Activated CD8-positive, alpha-beta T cell treated with anti-CD3 and anti-CD28 coated beads, Interleukin-2, amount 10 ng/mL, durations not matched to agents 7 days and 5 days (primary cell): ENCODE measurements at regions not wholly inside any gene's neighbourhood (a gene's known extent, or its start where the extent isn't known, plus 50 kb on each side); places are given as distances from the start of the nearest gene placed in this dataset.

Experiments
- ATAC-seq: fragments of 150-1000 bp; cut with Tn5 transposase; one replicate; pipeline ENCODE4 v1.10.0; 2021; ENCODE audit warnings: moderate library complexity
- CTCF ChIA-PET: fragments of 350-600 bp; sonication (Branson Sonifier 250); formaldehyde crosslinking; loops from one replicate; lab custom pipeline; 2021; ENCODE audit warnings: antibody characterized with exemption; lab: Charles Lee
- POLR2A ChIA-PET: fragments of 350-600 bp; sonication (Branson Sonifier 250); formaldehyde crosslinking; loops from one replicate; lab custom pipeline; 2021; ENCODE audit warnings: antibody characterized with exemption; lab: Charles Lee
- DNase-seq: peaks from one replicate; pipeline ENCODE4 v3.0.0-alpha.2; 2020
- H3K27ac Mint-ChIP-seq: one replicate; pipeline ENCODE4 v1.8.0; 2021; ENCODE audit warnings: mild to moderate bottlenecking, mixed read lengths
- H3K27me3 Mint-ChIP-seq: one replicate; pipeline ENCODE4 v1.8.0; 2021; ENCODE audit warnings: low read depth, mixed read lengths
- H3K36me3 Mint-ChIP-seq: one replicate; pipeline ENCODE4 v1.8.0; 2021; ENCODE audit warnings: low read depth, mixed read lengths
- H3K4me1 Mint-ChIP-seq: one replicate; pipeline ENCODE4 v1.8.0; 2021; ENCODE audit warnings: low read depth, mixed read lengths
- H3K4me3 Mint-ChIP-seq: one replicate; pipeline ENCODE4 v1.8.0; 2021; ENCODE audit warnings: mild to moderate bottlenecking, mixed read lengths
- H3K9me3 Mint-ChIP-seq: one replicate; pipeline ENCODE4 v1.8.0; 2022; ENCODE audit warnings: mixed read lengths; ENCODE audit not compliant: insufficient read depth

DNA sequence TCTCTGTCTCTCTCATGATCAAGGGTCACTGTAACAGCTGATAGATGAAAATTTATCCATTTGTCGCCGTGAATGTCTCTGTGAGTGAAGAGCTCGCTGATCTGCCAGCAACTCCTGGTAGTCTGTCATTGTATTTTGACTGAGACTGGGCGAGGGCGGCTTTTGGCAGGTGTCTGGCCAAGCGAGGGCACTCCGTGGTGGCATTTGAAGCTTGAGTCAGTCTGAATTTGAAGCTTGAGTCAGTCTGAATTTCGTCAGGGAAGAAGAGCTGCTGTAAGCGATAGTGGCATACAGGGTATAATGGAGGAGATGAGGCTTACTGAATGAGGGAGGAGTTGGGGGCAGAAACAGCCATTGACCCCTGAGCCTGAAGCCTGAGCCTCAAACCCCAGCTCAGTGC lies 56.8 kb upstream of the FAM181A start:
- ATAC-seq (no peak), DNase-seq (no peak)
- ChIA-PET POLR2A (no interaction called here), CTCF (no interaction called here)
- Mint-ChIP-seq H3K36me3 (no peaks in the 10 kb centered on the region), H3K4me1 (no peaks in the 10 kb centered on the region), H3K27me3 (peaks cover 13% of the 10 kb centered on the region), H3K9me3 (no peaks in the 10 kb centered on the region), H3K27ac (no peak overlapping the region), H3K4me3 (no peak overlapping the region)

DNA sequence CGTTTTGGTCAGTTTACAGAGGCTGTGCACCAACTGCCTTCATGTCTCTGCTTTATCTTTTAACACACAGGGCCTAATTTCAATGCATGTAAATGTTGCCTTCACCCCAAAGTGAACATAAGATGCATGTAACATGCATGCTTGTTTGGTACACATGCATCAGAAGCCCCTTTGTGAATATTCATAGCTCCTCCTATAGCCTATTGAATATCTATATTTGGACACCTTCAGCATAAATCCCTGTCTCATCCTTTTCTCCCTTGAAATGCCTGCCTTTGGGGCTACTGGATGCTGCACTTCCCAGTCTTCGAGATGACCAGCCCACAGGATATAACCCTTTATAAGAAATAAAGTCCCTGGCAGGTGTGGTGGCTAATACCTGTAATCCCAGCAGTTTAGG lies 57.7 kb upstream of the FAM181A start:
- H3K4me3 Mint-ChIP-seq, result no peak overlapping the region
- ATAC-seq (no peak), DNase-seq (no peak)
- H3K9me3 Mint-ChIP-seq, result no peaks in the 10 kb centered on the region
- H3K27me3 Mint-ChIP-seq, result peaks cover 13% of the 10 kb centered on the region
- H3K27ac Mint-ChIP-seq, result no peak overlapping the region
- no peaks in the 10 kb centered on the region for H3K36me3 Mint-ChIP-seq
- ChIA-PET POLR2A (no interaction called here), CTCF (no interaction called here)
- H3K4me1 Mint-ChIP-seq, result no peaks in the 10 kb centered on the region

DNA sequence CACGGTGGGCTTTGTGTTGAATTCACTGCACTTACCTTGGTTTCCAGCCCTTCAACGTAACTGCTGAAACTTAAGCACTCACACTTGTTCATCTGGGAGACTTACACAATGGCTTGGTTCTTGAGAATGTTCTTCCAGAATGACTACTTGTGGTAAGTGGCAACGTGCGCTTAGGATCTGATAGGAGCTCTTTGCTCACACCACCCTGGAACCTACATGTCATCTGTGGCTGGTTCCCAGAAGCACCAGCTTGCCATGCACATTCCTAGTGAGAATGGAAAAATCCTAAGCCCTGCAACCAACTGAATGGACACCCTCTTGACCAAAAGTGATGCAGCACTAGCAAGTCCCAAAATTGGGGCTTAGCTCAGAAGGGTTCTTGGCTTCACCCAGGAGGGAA lies 59.0 kb upstream of the FAM181A start:
- H3K27me3 Mint-ChIP-seq, result peaks cover 16% of the 10 kb centered on the region
- ChIA-PET POLR2A (no interaction called here), CTCF (no interaction called here)
- H3K4me1 Mint-ChIP-seq, result no peaks in the 10 kb centered on the region
- no peak overlapping the region for H3K27ac Mint-ChIP-seq
- H3K36me3 Mint-ChIP-seq, result no peaks in the 10 kb centered on the region
- DNase-seq, result no peak
- no peaks in the 10 kb centered on the region for H3K9me3 Mint-ChIP-seq
- H3K4me3 Mint-ChIP-seq, result no peak overlapping the region
- ATAC-seq, result no peak

DNA sequence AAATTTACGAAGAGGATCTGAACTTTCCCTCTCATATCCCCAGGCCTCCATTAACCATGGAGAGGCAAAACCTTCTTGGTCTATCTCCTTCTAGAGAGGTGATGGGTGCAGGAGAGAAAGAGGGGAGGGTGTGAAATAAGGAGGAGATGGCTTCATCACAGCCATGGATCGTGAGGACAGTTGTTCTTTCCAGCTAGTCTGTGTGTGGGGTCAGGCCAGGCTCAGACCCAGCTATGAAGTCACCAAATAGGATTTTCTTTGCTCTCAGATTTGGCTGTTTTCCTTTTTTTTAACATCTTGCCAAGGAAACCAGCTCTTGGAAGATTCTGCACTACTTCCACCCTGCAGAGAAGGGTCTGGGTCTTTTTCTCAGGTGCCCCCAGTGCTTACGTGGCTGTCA lies 64.9 kb upstream of the FAM181A start:
- Mint-ChIP-seq H3K27ac (no peak overlapping the region), H3K9me3 (no peaks in the 10 kb centered on the region), H3K36me3 (no peaks in the 10 kb centered on the region), H3K4me3 (no peak overlapping the region), H3K4me1 (no peaks in the 10 kb centered on the region), H3K27me3 (peaks cover 17% of the 10 kb centered on the region)
- DNase-seq (no peak), ATAC-seq (no peak)
- CTCF ChIA-PET, result no interaction called here
- POLR2A ChIA-PET, result interaction anchor here (1.1 kb wide), 1 partner anchor 28 kb away, joined by 3 read pairs; no protein-coding TSS in a partner anchor

DNA sequence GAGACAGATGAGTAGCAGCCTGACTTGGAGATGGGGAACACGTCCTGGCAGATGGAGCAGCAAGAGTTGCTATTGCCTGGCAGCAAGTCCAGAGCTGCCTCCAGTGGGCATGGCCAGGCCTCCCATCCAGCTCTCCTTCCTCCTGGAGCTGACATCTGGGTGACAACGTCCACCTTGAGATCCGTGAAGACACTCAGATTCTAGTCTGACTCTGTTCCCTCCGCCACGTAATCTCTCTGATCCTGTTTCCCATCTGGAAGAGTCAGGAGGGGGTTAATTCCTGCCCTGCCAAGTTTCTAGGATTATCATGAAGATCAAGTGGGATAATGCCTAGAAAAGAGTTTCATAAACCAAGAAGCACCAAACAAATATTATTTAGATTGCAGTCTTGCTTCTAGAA lies 65.3 kb upstream of the FAM181A start:
- no peaks in the 10 kb centered on the region for H3K36me3 Mint-ChIP-seq

DNA sequence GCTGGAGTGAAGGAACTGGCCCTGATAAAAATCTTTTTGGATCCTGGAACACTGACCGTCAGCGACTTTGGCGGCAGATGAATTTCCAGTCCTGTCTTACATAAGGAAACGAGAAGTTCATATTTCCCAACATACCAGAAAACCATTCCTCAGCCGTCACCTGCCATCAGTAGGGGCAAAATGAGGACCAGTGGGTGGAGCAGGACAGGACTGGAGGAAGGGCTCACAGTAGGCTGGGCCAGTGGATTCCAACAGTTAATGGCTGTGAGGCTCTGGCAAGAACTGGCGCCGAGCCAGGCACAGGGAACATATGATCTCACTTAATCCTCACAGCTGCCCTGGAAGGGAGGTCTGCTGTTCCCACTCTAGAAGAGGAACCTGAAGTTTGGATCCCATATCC lies 67.2 kb upstream of the FAM181A start:
- Mint-ChIP-seq H3K27me3 (peaks cover 10% of the 10 kb centered on the region), H3K4me3 (no peak overlapping the region), H3K27ac (no peak overlapping the region), H3K36me3 (no peaks in the 10 kb centered on the region), H3K9me3 (no peaks in the 10 kb centered on the region), H3K4me1 (no peaks in the 10 kb centered on the region)
- DNase-seq (no peak), ATAC-seq (no peak)
- CTCF ChIA-PET, result no interaction called here
- POLR2A ChIA-PET, result no interaction called here

More for the DNA sequence above, 65.3 kb upstream of the FAM181A start:
- DNase-seq (no peak), ATAC-seq (no peak)
- ChIA-PET CTCF (no interaction called here), POLR2A (no interaction called here)
- H3K27ac Mint-ChIP-seq, result no peak overlapping the region
- H3K9me3 Mint-ChIP-seq, result no peaks in the 10 kb centered on the region
- no peak overlapping the region for H3K4me3 Mint-ChIP-seq
- peaks cover 17% of the 10 kb centered on the region for H3K27me3 Mint-ChIP-seq
- H3K4me1 Mint-ChIP-seq, result no peaks in the 10 kb centered on the region

DNA sequence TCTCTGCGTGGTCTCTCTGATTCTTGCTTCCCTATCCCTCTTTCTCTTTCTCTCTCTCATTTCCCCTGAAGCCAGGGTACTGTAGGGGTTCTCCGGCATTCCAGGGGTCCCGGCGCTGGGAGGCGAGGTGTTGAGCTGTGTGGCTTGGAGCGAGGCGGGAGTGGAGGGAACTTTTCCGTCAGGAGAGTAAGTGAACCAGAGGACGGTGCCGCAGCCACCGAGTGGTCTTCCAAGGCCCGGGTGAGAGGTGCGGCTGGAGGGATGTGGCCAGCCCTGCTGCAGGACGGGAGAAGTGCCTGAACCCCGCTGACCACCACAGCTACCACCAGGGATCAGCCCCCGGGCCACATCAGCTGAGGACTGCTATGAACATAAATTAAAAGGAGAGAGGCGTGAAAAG lies 68.2 kb upstream of the FAM181A start:
- Mint-ChIP-seq H3K9me3 (no peaks in the 10 kb centered on the region), H3K27me3 (peaks cover 8% of the 10 kb centered on the region), H3K4me3 (no peak overlapping the region), H3K27ac (no peak overlapping the region), H3K4me1 (no peaks in the 10 kb centered on the region), H3K36me3 (no peaks in the 10 kb centered on the region)
- no peak for ATAC-seq
- ChIA-PET POLR2A (no interaction called here), CTCF (no interaction called here)
- no peak for DNase-seq

- no peak overlapping the region for H3K4me3 Mint-ChIP-seq
- H3K4me1 Mint-ChIP-seq, result no peaks in the 10 kb centered on the region
- H3K27ac Mint-ChIP-seq, result no peak overlapping the region
- ChIA-PET POLR2A (no interaction called here), CTCF (no interaction called here)
- H3K36me3 Mint-ChIP-seq, result no peaks in the 10 kb centered on the region
- no peak for ATAC-seq
- no peak for DNase-seq
- H3K27me3 Mint-ChIP-seq, result peaks cover 8% of the 10 kb centered on the region
- no peaks in the 10 kb centered on the region for H3K9me3 Mint-ChIP-seq
Measured at GRCh38 chr14:93857500-93858283, 69.4 kb upstream of the PRIMA1 start.

GRCh38 chr14:93857081-93857480 lies 68.8 kb upstream of the PRIMA1 start:
- Mint-ChIP-seq H3K4me1 (no peaks in the 10 kb centered on the region), H3K27me3 (peaks cover 8% of the 10 kb centered on the region), H3K4me3 (no peak overlapping the region), H3K9me3 (no peaks in the 10 kb centered on the region), H3K27ac (no peak overlapping the region), H3K36me3 (no peaks in the 10 kb centered on the region)
- ChIA-PET CTCF (no interaction called here), POLR2A (no interaction called here)
- DNase-seq (no peak), ATAC-seq (no peak)

DNA sequence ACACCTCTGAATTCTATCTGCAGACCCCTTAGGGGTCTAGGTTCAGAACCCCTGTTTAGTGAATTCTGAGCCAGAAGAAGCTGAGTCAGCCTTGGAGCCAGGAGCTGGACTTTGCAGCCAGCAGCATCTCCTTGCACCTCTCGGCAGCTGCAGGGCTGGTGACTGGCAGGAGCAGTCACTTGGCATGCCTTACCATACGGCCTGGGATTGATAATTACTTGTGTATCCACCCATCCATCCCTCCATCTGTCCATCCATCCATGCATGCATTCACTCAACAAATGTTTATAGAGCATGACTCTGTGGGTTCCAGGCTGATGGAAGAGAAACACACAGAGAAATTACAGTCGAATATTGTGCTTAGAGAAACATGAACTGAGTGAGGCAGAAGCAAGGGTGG lies 67.5 kb upstream of the PRIMA1 start:
- Mint-ChIP-seq H3K36me3 (no peaks in the 10 kb centered on the region), H3K9me3 (no peaks in the 10 kb centered on the region), H3K4me3 (no peak overlapping the region), H3K4me1 (no peaks in the 10 kb centered on the region), H3K27me3 (peaks cover 8% of the 10 kb centered on the region), H3K27ac (no peak overlapping the region)
- ChIA-PET CTCF (no interaction called here), POLR2A (no interaction called here)
- no peak for DNase-seq
- ATAC-seq, result no peak

- ATAC-seq (no peak), DNase-seq (no peak)
- H3K9me3 Mint-ChIP-seq, result no peaks in the 10 kb centered on the region
- peaks cover 3% of the 10 kb centered on the region for H3K27me3 Mint-ChIP-seq
- ChIA-PET POLR2A (no interaction called here), CTCF (no interaction called here)
- H3K36me3 Mint-ChIP-seq, result no peaks in the 10 kb centered on the region
- no peak overlapping the region for H3K27ac Mint-ChIP-seq
- H3K4me3 Mint-ChIP-seq, result no peak overlapping the region
- H3K4me1 Mint-ChIP-seq, result no peaks in the 10 kb centered on the region
Measured at GRCh38 chr14:93847473-93847872, 59.2 kb upstream of the PRIMA1 start.

DNA sequence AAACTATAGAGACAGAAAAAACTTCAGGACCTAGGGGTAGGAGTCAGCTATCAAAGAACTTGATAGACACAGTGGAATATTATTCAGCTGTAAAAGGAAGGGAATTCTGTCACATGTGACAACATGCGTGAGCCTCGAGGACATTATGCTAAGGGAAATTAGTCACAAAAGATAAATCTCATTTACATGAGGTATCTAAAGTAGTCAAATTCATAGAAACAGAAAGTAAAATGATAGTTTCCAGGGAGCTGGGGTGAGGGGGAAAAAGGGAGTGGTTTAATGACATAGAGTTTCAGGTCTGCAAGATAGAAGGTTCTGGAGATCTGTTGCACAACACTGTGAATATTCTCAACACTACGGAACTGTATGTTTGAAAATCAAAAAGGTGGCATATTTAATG lies 50.0 kb upstream of the PRIMA1 start:
- ChIA-PET POLR2A (no interaction called here), CTCF (no interaction called here)
- no peak overlapping the region for H3K4me3 Mint-ChIP-seq
- H3K9me3 Mint-ChIP-seq, result no peaks in the 10 kb centered on the region
- H3K4me1 Mint-ChIP-seq, result peaks cover 4% of the 10 kb centered on the region
- DNase-seq (no peak), ATAC-seq (no peak)
- peaks cover 12% of the 10 kb centered on the region for H3K27me3 Mint-ChIP-seq
- no peak overlapping the region for H3K27ac Mint-ChIP-seq
- H3K36me3 Mint-ChIP-seq, result no peaks in the 10 kb centered on the region
